CD4-positive, alpha-beta T cell (primary cell): ENCODE measurements at regions not wholly inside any gene's neighbourhood (a gene's known extent, or its start where the extent isn't known, plus 50 kb on each side); places are given as distances from the start of the nearest gene placed in this dataset.

ENCODE experiments used
- ATAC-seq: fragments of 200-7000 bp; cut with Tn5 transposase; one replicate; pipeline ENCODE4 v1.10.0; 2022; ENCODE audit warnings: mild to moderate bottlenecking; ENCODE audit not compliant: poor library complexity
- CTCF ChIA-PET: fragments of 350-600 bp; sonication (Branson Sonifier 250); formaldehyde crosslinking; loops from one replicate; lab custom pipeline; 2021; ENCODE audit warnings: antibody characterized with exemption, inconsistent platforms; lab: Charles Lee
- POLR2A ChIA-PET: fragments of 350-600 bp; sonication (Branson Sonifier 250); formaldehyde crosslinking; loops from one replicate; lab custom pipeline; 2021; ENCODE audit warnings: antibody characterized with exemption, inconsistent platforms; lab: Charles Lee
- DNase-seq, 14 experiments: peaks; one replicate each; pipeline ENCODE4 v3.0.0-alpha.2; 2013 to 2020; ENCODE audit warnings: mixed read lengths in 2 of 14
- H3K27ac ChIP-seq, 2 donors: one replicate each; pipeline versions ENCODE4 v1.5.1 to v1.7.0; 2013; ENCODE audit warnings: low read length in 2 of 2, low read depth in 1 of 2, mild to moderate bottlenecking in 1 of 2
- H3K27me3 ChIP-seq, 2 experiments: 1 replicate in 1 of 2; 2 replicates in 1 of 2; pipeline versions ENCODE4 v1.6.1 to v1.7.0; 2013; ENCODE audit warnings: low read length in 2 of 2, control low read depth in 1 of 2, mild to moderate bottlenecking in 1 of 2, moderate library complexity in 1 of 2; ENCODE audit not compliant: insufficient read depth in 2 of 2, control insufficient read depth in 1 of 2
- H3K36me3 ChIP-seq: one replicate; pipeline ENCODE4 v1.6.1; 2013; ENCODE audit warnings: low read length, control low read depth; ENCODE audit not compliant: insufficient read depth
- H3K4me1 ChIP-seq: one replicate; pipeline ENCODE4 v1.6.1; 2013; ENCODE audit warnings: low read length, control low read depth; ENCODE audit not compliant: insufficient read depth
- H3K4me3 ChIP-seq: one replicate; pipeline ENCODE4 v1.5.1; 2013; ENCODE audit warnings: mild to moderate bottlenecking, low read length, moderate library complexity
- H3K9me3 ChIP-seq, 2 experiments: 1 replicate in 1 of 2; 2 replicates in 1 of 2; pipeline versions ENCODE4 v1.6.1 to v1.7.0; 2013; ENCODE audit warnings: low read length in 2 of 2, mild to moderate bottlenecking in 2 of 2, control low read depth in 1 of 2, moderate library complexity in 1 of 2; ENCODE audit not compliant: control insufficient read depth in 1 of 2, insufficient read depth in 1 of 2
- H3K27ac Mint-ChIP-seq: one replicate; pipeline ENCODE4 v1.8.0; 2020; ENCODE audit warnings: mixed read lengths
- H3K27me3 Mint-ChIP-seq: one replicate; pipeline ENCODE4 v1.8.0; 2021; ENCODE audit warnings: mixed read lengths
- H3K36me3 Mint-ChIP-seq: one replicate; pipeline ENCODE4 v1.8.0; 2021; ENCODE audit warnings: low read depth, mixed read lengths
- H3K4me1 Mint-ChIP-seq: one replicate; pipeline ENCODE4 v1.8.0; 2021; ENCODE audit warnings: low read depth, mixed read lengths
- H3K4me3 Mint-ChIP-seq: one replicate; pipeline ENCODE4 v1.8.0; 2020; ENCODE audit warnings: mild to moderate bottlenecking, mixed read lengths
- H3K9me3 Mint-ChIP-seq: one replicate; pipeline ENCODE4 v1.8.0; 2020; ENCODE audit warnings: mixed read lengths
- CTCF ChIP-seq: fragments of 200-600 bp; IDR thresholded peaks from one replicate; pipeline ENCODE4 v1.8.0; 2022; ENCODE audit warnings: antibody characterized with exemption, mild to moderate bottlenecking
- intact Hi-C, 2 experiments: fragments of 100-400 bp; cut with DNase I in 1 of 2; cut with micrococcal nuclease in 1 of 2; formaldehyde crosslinking; loops; one replicate each; pipeline versions ENCODE4 v1.15.1 to v1.9.0; 2023 to 2025; cut with DNase I, micrococcal nuclease

GRCh38 chr1:193489191-193489590 lies 302.8 kb upstream of the B3GALT2 start:
- no peak overlapping the region for H3K27ac ChIP-seq
- no peak overlapping the region for H3K27ac Mint-ChIP-seq
- peaks cover 42% of the 10 kb centered on the region for H3K4me1 Mint-ChIP-seq
- H3K36me3 ChIP-seq: no peaks in the 10 kb centered on the region
- H3K36me3 Mint-ChIP-seq: no peaks in the 10 kb centered on the region
- H3K4me3 Mint-ChIP-seq: no peak overlapping the region
- CTCF ChIA-PET: no interaction called here
- H3K9me3 Mint-ChIP-seq: peaks cover 11% of the 10 kb centered on the region
- no peaks in the 10 kb centered on the region for H3K27me3 ChIP-seq
- DNase-seq (no peak), ATAC-seq (no peak)
- H3K9me3 ChIP-seq: peaks cover 0 to 4% of the 10 kb centered on the region in 2 experiments
- no peaks in the 10 kb centered on the region for H3K27me3 Mint-ChIP-seq
- H3K4me3 ChIP-seq: no peak overlapping the region
- intact Hi-C loops: no loop called here
- peaks cover 5% of the 10 kb centered on the region for H3K4me1 ChIP-seq
- no peak for TF ChIP-seq CTCF
- POLR2A ChIA-PET: interaction anchor here (1.4 to 2.7 kb wide), 3 partner anchors 8 to 15 kb away, joined by 3 to 7 read pairs (median 4); no protein-coding TSS in a partner anchor

- Mint-ChIP-seq H3K36me3 (peaks cover under 1% of the 10 kb centered on the region), H3K9me3 (peaks cover 12% of the 10 kb centered on the region), H3K4me1 (peaks cover 28% of the 10 kb centered on the region), H3K27ac (no peak overlapping the region), H3K27me3 (no peaks in the 10 kb centered on the region), H3K4me3 (no peak overlapping the region)
- intact Hi-C loops: no loop called here
- H3K27me3 ChIP-seq: no peaks in the 10 kb centered on the region
- DNase-seq (no peak), ATAC-seq (no peak)
- H3K36me3 ChIP-seq: no peaks in the 10 kb centered on the region
- H3K27ac ChIP-seq: no peak overlapping the region
- H3K4me1 ChIP-seq: peaks cover 5% of the 10 kb centered on the region
- no peak for TF ChIP-seq CTCF
- no peak overlapping the region for H3K4me3 ChIP-seq
- ChIA-PET POLR2A (interaction anchor here (0.9 to 2.7 kb wide), 6 partner anchors 8 to 52 kb away, joined by 3 to 7 read pairs (median 4); no protein-coding TSS in a partner anchor), CTCF (no interaction called here)
- peaks cover 0 to 4% of the 10 kb centered on the region in 2 experiments for H3K9me3 ChIP-seq
Observed at GRCh38 chr1:193487722-193488121, 301.3 kb upstream of the B3GALT2 start.

GRCh38 chr1:193486671-193487229 lies 300.3 kb upstream of the B3GALT2 start:
- Histone ChIP-seq H3K27me3 (no peaks in the 10 kb centered on the region), H3K9me3 (peaks cover 0 to 4% of the 10 kb centered on the region in 2 experiments), H3K36me3 (no peaks in the 10 kb centered on the region), H3K27ac (no peak overlapping the region), H3K4me1 (peaks cover 5% of the 10 kb centered on the region), H3K4me3 (no peak overlapping the region)
- Mint-ChIP-seq H3K27ac (peak overlapping the region; percentile 5), H3K9me3 (peaks cover 17% of the 10 kb centered on the region), H3K36me3 (peaks cover 6% of the 10 kb centered on the region), H3K4me1 (peaks cover 25% of the 10 kb centered on the region), H3K4me3 (no peak overlapping the region), H3K27me3 (no peaks in the 10 kb centered on the region)
- ATAC-seq: no peak
- TF ChIP-seq CTCF: no peak
- ChIA-PET POLR2A (interaction anchor here (0.6 to 2.7 kb wide), 7 partner anchors 7 to 522 kb away, joined by 3 to 7 read pairs (median 4); no protein-coding TSS in a partner anchor), CTCF (no interaction called here)
- intact Hi-C loops: no loop called here
- DNase-seq: peak in 1 of 14 experiments; percentile 17
